ENCODE measurements at regions not wholly inside any gene's neighbourhood (a gene's known extent, or its start where the extent isn't known, plus 50 kb on each side); places are given as distances from the start of the nearest gene placed in this dataset.

DNA sequence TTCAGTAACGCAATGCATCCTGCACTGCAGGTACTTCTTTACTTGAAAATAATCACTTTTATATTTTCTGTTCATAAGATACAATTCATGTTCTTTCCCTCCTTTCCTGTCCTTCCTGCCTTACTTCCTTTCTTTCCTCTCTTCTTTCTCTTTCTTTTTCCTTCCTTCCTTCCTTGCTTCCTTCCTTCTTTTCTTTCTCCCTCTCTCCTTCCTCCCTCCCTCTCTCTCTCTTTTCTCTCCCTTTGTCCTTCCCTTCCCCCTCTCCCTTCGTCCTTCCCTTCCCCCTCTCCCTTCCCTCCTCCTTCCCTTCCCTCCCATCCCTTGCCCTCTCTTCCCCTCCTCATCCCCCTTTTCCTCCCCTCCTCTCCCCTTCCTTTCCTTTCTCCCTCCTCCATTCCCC, 227.8 kb upstream of the KLF6 start:
- no peak overlapping the region for H3K4me3 ChIP-seq (ENCODE audit: low read depth in 1 of 3, low read length in 3 of 3)
- WGBS, result 81% methylated on average over 2 of the region's 2 CpGs
- no peak for TF ChIP-seq REST (IDR thresholded peaks at IDR 0.05)
- no peak overlapping the region for H3K27ac ChIP-seq (ENCODE audit: low read depth in 1 of 2, low read length in 2 of 2)
- no peak overlapping the region for H3K9ac ChIP-seq (ENCODE audit: low read depth in 1 of 2, low read length in 2 of 2)
- no peaks in the 10 kb centered on the region for H3K27me3 ChIP-seq (ENCODE audit: control insufficient read depth in 4 of 4, insufficient read depth in 4 of 4, low read length in 3 of 4)
- H3K4me1 ChIP-seq (ENCODE audit: control insufficient read depth in 4 of 4, insufficient read depth in 4 of 4, low read length in 3 of 4), result no peaks in the 10 kb centered on the region
- DNase-seq (ENCODE audit: low spot score), result no peak
- H3K36me3 ChIP-seq (ENCODE audit: control insufficient read depth in 4 of 4, insufficient read depth in 3 of 4, low read depth in 1 of 4, low read length in 3 of 4), result no peaks in the 10 kb centered on the region
- no peaks in the 10 kb centered on the region for H3K9me3 ChIP-seq (ENCODE audit: control insufficient read depth in 4 of 4, low read length in 3 of 4)

- no peak overlapping the region for H3K9ac ChIP-seq (ENCODE audit: low read depth in 1 of 2, low read length in 2 of 2)
- TF ChIP-seq RXRA (IDR thresholded peaks at IDR 0.05) (no peak), RAD21 (IDR thresholded peaks at IDR 0.05) (no peak), ATF3 (IDR thresholded peaks at IDR 0.05) (no peak), YY1 (IDR thresholded peaks at IDR 0.05) (no peak), NR2F2 (IDR thresholded peaks at IDR 0.05) (no peak), FOXA1 (IDR thresholded peaks at IDR 0.05) (no peak), JUND (IDR thresholded peaks at IDR 0.05) (no peak), SP1 (IDR thresholded peaks at IDR 0.05) (no peak), REST (IDR thresholded peaks at IDR 0.05) (no peak), HNF4G (IDR thresholded peaks at IDR 0.05) (no peak), TAF1 (conservative IDR thresholded peaks at IDR 0.05) (no peak), FOXA2 (IDR thresholded peaks at IDR 0.05) (no peak)
- TF ChIP-seq, protein P1, sequence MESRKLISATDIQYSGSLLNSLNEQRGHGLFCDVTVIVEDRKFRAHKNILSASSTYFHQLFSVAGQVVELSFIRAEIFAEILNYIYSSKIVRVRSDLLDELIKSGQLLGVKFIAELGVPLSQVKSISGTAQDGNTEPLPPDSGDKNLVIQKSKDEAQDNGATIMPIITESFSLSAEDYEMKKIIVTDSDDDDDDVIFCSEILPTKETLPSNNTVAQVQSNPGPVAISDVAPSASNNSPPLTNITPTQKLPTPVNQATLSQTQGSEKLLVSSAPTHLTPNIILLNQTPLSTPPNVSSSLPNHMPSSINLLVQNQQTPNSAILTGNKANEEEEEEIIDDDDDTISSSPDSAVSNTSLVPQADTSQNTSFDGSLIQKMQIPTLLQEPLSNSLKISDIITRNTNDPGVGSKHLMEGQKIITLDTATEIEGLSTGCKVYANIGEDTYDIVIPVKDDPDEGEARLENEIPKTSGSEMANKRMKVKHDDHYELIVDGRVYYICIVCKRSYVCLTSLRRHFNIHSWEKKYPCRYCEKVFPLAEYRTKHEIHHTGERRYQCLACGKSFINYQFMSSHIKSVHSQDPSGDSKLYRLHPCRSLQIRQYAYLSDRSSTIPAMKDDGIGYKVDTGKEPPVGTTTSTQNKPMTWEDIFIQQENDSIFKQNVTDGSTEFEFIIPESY (IDR thresholded peaks at IDR 0.05), result no peak
- TF ChIP-seq, protein P2, sequence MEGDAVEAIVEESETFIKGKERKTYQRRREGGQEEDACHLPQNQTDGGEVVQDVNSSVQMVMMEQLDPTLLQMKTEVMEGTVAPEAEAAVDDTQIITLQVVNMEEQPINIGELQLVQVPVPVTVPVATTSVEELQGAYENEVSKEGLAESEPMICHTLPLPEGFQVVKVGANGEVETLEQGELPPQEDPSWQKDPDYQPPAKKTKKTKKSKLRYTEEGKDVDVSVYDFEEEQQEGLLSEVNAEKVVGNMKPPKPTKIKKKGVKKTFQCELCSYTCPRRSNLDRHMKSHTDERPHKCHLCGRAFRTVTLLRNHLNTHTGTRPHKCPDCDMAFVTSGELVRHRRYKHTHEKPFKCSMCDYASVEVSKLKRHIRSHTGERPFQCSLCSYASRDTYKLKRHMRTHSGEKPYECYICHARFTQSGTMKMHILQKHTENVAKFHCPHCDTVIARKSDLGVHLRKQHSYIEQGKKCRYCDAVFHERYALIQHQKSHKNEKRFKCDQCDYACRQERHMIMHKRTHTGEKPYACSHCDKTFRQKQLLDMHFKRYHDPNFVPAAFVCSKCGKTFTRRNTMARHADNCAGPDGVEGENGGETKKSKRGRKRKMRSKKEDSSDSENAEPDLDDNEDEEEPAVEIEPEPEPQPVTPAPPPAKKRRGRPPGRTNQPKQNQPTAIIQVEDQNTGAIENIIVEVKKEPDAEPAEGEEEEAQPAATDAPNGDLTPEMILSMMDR (IDR thresholded peaks at IDR 0.05; ENCODE audit: low read depth, low read length, missing input control), result no peak
- TF ChIP-seq, protein P3, sequence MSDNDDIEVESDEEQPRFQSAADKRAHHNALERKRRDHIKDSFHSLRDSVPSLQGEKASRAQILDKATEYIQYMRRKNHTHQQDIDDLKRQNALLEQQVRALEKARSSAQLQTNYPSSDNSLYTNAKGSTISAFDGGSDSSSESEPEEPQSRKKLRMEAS (IDR thresholded peaks at IDR 0.05), result no peak
- H3K4me3 ChIP-seq (ENCODE audit: low read depth in 1 of 3, low read length in 3 of 3), result no peak overlapping the region
- no peak overlapping the region for H3K27ac ChIP-seq (ENCODE audit: low read depth in 1 of 2, low read length in 2 of 2)
- no peaks in the 10 kb centered on the region for H3K27me3 ChIP-seq (ENCODE audit: control insufficient read depth in 4 of 4, insufficient read depth in 4 of 4, low read length in 3 of 4)
- no peaks in the 10 kb centered on the region for H3K4me1 ChIP-seq (ENCODE audit: control insufficient read depth in 4 of 4, insufficient read depth in 4 of 4, low read length in 3 of 4)
- H3K9me3 ChIP-seq (ENCODE audit: control insufficient read depth in 4 of 4, low read length in 3 of 4), result no peaks in the 10 kb centered on the region
- WGBS, result 88% methylated on average over 4 of the region's 4 CpGs
- no peaks in the 10 kb centered on the region for H3K36me3 ChIP-seq (ENCODE audit: control insufficient read depth in 4 of 4, insufficient read depth in 3 of 4, low read depth in 1 of 4, low read length in 3 of 4)
- no peak for DNase-seq (ENCODE audit: low spot score)
Observed at GRCh38 chr10:4011136-4011812, 226.3 kb upstream of the KLF6 start.

Measured in liver (tissue), 8 donors.